ENCODE measurements at regions not wholly inside any gene's neighbourhood (a gene's known extent, or its start where the extent isn't known, plus 50 kb on each side); places are given as distances from the start of the nearest gene placed in this dataset.
"Not testable (repeated sequence)": the region's sequence is repeated elsewhere in the genome, so short reads cannot be mapped to it uniquely, and the experiment has no call there.

DNA sequence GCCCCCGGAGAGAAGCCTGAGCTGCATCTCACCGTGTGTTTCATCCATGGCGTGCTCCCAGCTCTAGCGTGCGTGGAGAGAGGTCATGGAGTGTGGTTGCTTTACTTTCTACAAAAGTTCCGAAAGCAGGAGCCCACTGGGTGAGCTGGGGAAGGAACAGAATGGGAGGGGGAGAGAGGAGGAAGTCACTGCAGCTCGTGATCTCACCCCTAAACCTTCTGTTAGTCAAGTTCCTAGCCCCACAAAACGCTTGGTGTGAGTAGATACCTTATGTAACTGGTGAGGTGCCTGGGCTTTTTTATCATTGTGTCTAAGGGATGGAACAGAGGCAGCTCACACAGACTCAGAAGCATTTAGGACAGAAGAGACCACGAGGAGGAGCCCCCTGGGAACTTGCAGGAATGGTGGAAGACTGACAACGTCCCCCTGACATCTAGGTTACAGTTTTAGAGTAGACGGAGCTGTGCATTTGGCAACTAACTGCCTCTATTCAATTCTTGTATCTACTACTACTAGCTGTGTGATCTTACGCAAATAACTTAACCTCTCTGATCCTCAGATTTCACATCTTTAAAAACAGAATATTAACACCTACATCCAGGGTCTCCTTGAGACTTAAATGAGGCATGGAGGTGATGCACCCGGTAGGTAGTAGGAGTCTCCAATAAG lies 123.3 kb downstream of the ARL4C start:
- no peak for DNase-seq

DNA sequence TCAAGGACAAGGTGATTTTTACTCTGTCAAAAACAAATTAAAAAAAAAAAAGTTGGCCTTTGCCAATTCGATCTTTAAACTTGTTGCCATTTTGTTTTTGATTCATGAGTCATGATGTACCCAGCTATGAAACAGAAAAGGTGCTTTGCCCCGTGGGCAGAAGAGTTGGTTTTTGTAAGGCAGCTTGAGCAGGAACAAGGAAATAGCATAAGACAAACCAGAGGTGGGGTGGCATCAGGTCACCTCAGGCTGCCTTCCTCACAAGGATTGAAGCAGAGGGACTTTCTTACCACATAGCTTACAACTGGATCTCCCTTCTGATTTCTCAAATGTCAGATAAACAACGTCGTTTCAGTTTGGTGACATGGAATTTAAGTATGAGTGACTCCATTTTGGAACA lies 123.8 kb downstream of the ARL4C start:
- no peak for DNase-seq

GRCh38 chr2:234372506-234372905 lies 124.4 kb downstream of the ARL4C start:
- no peak for DNase-seq

- DNase-seq: no peak
These were observed 128.0 kb downstream of the ARL4C start for GRCh38 chr2:234368861-234369261.

- no peak for DNase-seq
These were observed 130.0 kb downstream of the ARL4C start for GRCh38 chr2:234366891-234367290.

- no peak for DNase-seq
These were observed 132.2 kb downstream of the ARL4C start for GRCh38 chr2:234364661-234365060.

- DNase-seq: no peak
These were observed 133.1 kb downstream of the ARL4C start for GRCh38 chr2:234363647-234364294.

DNA sequence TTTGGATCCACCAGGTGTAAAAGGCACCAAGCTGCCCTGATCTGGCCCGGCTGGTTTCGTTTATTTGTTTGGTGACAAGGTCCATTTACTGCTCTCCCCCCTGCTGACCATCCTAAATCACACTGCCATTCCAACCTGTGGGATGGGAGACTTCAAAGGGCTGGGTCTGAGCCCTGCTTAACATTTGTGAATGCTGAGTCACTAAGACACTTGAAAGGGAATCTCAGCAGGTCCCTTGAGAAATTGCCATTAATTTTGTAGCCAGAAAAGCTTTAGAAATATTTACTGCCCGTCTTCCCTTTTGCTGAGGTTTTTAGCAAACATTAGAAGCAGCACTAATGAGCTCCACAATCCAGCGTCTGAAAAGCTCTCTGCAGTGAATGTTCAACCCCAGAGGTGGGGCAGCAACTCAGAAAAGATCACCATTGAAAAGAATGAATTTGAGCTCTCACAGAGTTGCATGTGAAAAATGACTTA lies 133.8 kb downstream of the ARL4C start:
- DNase-seq: no peak

GRCh38 chr2:234360313-234360975 lies 136.4 kb downstream of the ARL4C start:
- not testable (repeated sequence) for DNase-seq

- DNase-seq: no peak
These were observed 139.2 kb downstream of the ARL4C start for GRCh38 chr2:234357666-234358065.

DNA sequence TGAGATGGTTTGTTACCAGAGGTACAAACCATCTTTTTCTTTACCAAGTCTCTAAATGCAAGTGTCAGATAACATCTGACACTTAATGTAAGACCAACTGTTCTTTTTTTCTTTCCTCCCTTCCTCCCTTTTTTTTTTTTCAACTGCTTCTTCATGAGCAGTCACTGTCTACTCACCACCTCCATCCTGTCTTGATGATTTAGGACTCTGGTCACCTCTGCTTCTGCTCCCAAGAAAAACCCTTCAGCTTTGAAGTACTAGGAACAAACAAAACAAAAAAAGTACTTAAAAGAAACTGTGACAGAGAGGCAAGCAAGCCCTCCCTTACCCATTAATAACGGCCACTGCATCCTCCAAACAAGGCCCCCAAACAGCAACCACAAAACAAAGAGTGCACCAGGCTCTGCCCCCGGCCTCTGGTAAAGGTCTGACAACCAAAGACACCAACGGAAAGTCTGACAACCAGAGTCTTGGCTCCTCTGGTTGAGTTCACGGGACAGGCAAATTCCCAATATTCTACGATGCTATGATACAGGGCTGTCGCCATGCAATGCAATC lies 141.0 kb downstream of the ARL4C start:
- no peak for DNase-seq

DNA sequence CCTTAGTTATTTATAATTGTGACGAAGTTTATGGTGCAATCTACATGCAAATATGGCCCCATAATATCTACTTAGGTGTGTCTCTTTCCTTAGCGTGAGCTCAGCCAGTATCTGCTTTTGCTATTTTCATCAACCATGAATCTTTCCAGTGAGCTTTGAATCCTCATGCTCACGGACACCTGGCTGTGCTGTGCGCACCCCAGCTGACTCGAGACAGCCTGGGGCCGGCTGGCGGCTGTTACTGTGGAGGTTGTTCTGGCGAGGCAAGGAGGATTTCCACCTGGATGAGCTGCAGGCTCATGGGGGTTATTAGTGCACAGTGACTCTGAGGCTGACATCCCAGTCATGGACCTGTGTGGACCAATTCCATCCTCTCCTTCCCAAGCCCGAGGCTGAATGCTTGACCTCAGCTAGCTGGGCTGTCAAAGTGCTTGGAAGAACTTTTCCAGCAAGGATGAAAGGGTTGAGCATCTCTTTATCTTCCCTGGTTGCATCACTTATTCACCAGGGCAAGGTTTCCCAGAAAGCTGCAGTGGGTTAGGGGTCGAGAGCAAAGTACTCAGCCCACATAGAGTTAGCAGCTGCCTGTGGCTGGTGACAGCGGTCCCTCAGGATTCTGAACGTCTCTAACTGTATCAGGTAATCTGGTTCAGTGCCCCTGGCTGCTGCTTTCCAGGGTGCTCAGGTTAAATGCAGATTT lies 141.7 kb downstream of the ARL4C start:
- no peak for DNase-seq

DNA sequence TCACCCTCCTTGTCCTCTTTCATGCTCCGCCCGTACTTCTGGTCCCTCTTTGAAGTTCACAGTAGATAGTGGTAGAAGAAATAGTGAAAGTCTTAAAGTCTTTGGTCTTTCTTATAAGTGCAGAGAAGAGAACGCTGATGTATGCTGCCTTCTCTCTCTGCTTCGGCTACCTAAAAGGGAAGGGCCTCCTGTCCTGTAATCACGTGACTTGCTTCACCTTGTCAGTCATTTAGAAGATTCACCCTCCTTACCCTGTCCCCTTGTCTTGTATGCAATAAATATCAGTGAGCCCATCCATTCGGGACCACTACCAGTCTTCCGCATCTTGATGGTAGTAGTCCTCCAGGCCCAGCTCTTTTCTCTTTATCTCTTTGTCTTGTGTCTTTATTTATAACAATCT lies 144.6 kb downstream of the ARL4C start:
- DNase-seq: no peak

- DNase-seq: not testable (repeated sequence)
These were observed 145.0 kb downstream of the ARL4C start for GRCh38 chr2:234351866-234352265.

DNA sequence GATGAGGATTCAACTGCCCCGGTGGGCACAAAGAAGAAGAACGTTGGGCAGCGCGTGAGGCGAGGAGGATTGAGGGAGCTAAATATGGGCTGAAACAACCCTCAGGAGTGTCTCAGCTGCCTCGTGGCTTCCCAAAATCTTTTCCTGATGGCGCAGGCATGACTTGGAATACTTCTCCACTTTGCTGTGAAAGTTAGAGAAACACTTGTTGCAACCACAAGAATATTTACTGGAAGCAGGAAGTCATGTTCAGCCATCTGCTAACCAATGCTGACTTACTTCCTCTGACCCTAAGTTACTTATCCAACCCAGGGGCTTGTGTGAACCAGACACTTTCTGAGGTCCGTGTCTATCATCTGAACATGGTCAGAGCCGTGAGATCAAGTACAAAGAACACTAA lies 148.8 kb downstream of the ARL4C start:
- DNase-seq: no peak

- DNase-seq: no peak
These were observed 151.0 kb downstream of the ARL4C start for GRCh38 chr2:234345921-234346320.

- DNase-seq: no peak
These were observed 152.9 kb downstream of the ARL4C start for GRCh38 chr2:234344012-234344411.

DNA sequence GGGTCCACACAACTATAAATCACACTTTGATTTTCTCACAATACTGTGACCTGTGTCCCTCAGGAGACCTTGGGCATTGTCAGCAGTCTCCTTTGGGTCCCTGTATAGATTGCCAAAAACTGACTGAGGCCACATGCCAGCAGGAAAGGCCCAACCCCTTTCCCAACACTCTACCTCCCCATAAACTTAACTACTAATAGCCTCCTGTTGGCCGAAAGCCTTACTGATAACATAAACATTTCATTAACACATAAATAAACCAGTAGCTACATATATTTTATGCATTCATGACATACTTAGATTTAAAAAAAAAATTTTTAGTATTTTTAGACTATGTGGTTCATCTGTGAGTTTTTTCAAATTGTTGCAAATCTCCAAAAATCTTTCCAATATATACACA lies 153.5 kb downstream of the ARL4C start:
- DNase-seq: no peak

GRCh38 chr2:234341306-234341985 lies 155.4 kb downstream of the ARL4C start:
- DNase-seq: no peak

DNA sequence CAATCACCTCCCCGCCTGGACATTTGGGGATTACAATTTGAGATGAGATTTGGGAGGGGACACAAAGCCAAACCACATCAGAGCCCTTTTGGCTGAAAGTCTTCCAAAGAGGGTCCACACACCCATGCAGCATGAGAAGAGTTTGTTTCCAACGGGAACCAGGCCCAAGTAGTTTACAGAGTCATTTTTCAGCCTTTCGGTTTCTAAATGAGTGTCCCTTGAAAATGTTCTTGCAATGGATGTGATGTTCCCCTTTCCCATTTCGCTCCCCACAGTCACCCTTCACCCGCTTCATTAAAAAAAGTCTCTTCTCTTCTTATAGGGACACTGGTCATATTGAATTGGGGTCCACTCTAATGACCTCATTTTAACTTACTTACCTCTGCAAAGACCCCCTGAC lies 157.4 kb downstream of the ARL4C start:
- DNase-seq: no peak

DNA sequence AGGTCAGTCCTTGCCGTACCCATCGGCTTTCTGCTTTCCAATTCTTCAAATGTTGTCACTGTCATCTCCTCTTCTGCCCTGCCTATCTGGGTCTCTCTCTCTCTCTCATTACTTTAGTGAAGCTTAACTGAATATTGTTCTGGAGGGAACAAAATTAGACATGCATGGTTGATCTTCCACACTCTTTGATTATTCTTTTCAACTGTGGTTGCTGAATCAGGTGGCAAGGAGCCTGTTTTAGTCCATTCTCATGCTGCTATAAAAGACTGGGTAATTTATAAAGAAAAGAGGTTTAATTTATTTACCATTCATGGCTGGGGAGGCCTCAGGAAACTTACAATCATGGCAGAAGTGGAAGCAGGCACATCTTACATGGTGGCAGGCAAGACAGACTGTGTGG lies 157.9 kb downstream of the ARL4C start:
- DNase-seq: no peak

DNA sequence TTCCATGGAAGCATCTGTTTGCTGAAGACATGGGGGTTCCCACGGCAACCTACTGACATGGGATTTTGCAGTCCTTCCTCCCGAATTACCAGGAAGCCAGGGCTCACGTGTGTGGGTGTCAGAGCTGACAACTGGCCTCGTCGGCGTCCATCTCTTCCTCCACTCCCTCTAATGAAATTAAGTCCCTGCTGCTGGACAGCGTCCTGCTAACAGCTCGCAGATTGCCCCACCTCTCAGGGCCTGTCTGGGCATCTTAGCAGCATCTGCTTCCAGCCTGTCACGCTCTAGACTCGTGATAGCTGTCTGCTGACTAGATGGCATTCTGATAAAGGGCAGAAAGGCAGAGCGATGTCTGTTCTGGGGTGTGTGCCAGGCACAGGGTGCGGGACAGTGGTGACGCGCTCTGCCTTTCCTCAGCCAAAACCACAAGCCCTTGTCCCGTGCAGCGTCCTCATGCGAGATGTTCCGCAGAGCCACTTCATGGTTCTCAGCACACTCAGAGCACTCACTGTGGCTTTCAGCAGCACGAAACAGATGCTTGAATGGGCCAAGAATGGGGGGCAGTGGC lies 161.1 kb downstream of the ARL4C start:
- DNase-seq: peak; percentile 76
